Endodermal cell (in vitro differentiated cells): ENCODE measurements at regions not wholly inside any gene's neighbourhood (a gene's known extent, or its start where the extent isn't known, plus 50 kb on each side); places are given as distances from the start of the nearest gene placed in this dataset.

Experiments used
- DNase-seq: peaks from one replicate; pipeline ENCODE4 v3.0.0-alpha.2; 2017
- H3K27ac ChIP-seq: 2 replicates; pipeline ENCODE4 v1.5.1; 2013; ENCODE audit warnings: mild to moderate bottlenecking, low read depth, low read length, moderate library complexity
- H3K27me3 ChIP-seq: 2 replicates; pipeline ENCODE4 v1.6.1; 2013; ENCODE audit warnings: mild to moderate bottlenecking, low read length, moderate library complexity; ENCODE audit not compliant: insufficient read depth, control insufficient read depth, poor library complexity, severe bottlenecking
- H3K36me3 ChIP-seq: 2 replicates; pipeline ENCODE4 v1.7.0; 2013; ENCODE audit warnings: mild to moderate bottlenecking, low read length, moderate library complexity; ENCODE audit not compliant: control insufficient read depth, insufficient read depth
- H3K4me1 ChIP-seq: one replicate; pipeline ENCODE4 v1.7.0; 2013; ENCODE audit warnings: low read length; ENCODE audit not compliant: control insufficient read depth, insufficient read depth
- H3K4me3 ChIP-seq: 2 replicates; pipeline ENCODE4 v1.5.1; 2013; ENCODE audit warnings: mild to moderate bottlenecking, low read length, moderate library complexity
- H3K9ac ChIP-seq: 2 replicates; pipeline ENCODE4 v1.6.1; 2013; ENCODE audit warnings: mild to moderate bottlenecking, low read length, moderate library complexity; ENCODE audit not compliant: poor library complexity, severe bottlenecking; ENCODE audit errors: extremely low read depth
- H3K9me3 ChIP-seq: 2 replicates; pipeline ENCODE4 v1.6.1; 2013; ENCODE audit warnings: mild to moderate bottlenecking, low read length, moderate library complexity; ENCODE audit not compliant: control insufficient read depth
- H3K27ac Mint-ChIP-seq: 2 replicates; pipeline ENCODE4 v1.8.0; 2020; ENCODE audit warnings: mixed read lengths
- H3K27me3 Mint-ChIP-seq: 2 replicates; pipeline ENCODE4 v1.8.0; 2021; ENCODE audit warnings: mild to moderate bottlenecking, mixed read lengths; ENCODE audit not compliant: insufficient read depth
- H3K36me3 Mint-ChIP-seq: 2 replicates; pipeline ENCODE4 v1.8.0; 2020; ENCODE audit warnings: low read depth, mixed read lengths
- H3K4me1 Mint-ChIP-seq: 2 replicates; pipeline ENCODE4 v1.8.0; 2020; ENCODE audit warnings: mixed read lengths
- H3K4me3 Mint-ChIP-seq: 2 replicates; pipeline ENCODE4 v1.8.0; 2020; ENCODE audit warnings: mild to moderate bottlenecking, moderate library complexity, mixed read lengths
- H3K9me3 Mint-ChIP-seq: 2 replicates; pipeline ENCODE4 v1.8.0; 2020; ENCODE audit warnings: mild to moderate bottlenecking, mixed read lengths
- WGBS, 2 experiments: methylation state at CpG; one replicate each; pipeline versions ENCODE4 v1.1.5 to v1.1.7; 2013; ENCODE audit warnings: missing lambda C conversion rate in 2 of 2, mixed read lengths in 1 of 2; ENCODE audit not compliant: insufficient coverage in 1 of 2, insufficient read length in 1 of 2; 5-methylcytosine and 5-hydroxymethylcytosine counted together
- TF ChIP-seq, protein P1 (sequence below): fragments of 200-600 bp; sonication (generic); conservative IDR thresholded peaks from 2 replicates; pipeline ENCODE4 v1.5.0; 2021; ENCODE audit warnings: antibody characterized with exemption, mild to moderate bottlenecking

DNA sequence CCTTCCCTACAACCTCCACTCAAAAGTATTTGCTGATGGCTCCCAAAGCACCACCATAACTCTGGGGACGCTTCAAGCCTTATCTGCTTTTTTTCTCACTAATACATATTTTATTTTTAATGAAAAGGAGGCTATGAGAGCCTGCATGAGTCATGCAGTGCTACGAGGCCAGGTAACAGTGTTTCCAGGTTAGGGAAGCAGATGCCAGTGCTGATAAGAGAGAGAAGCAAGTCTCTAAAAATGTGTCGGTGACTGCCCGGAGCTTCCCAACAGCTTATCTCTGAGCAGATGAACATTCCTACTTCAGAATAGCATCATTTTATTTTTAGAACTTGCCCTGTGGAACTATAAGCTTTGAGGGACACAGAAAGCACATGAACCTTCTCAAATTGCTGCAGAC is 931.5 kb downstream of the CCSER2 start:
- Mint-ChIP-seq H3K4me3 (no peak overlapping the region), H3K27ac (no peak overlapping the region), H3K4me1 (no peaks in the 10 kb centered on the region), H3K36me3 (no peaks in the 10 kb centered on the region), H3K9me3 (no peaks in the 10 kb centered on the region), H3K27me3 (no peaks in the 10 kb centered on the region)
- H3K27ac ChIP-seq: no peak overlapping the region
- WGBS, 2 experiments: 93% methylated on average over 3 to 4 of the region's 4 CpGs
- no peaks in the 10 kb centered on the region for H3K4me1 ChIP-seq
- H3K4me3 ChIP-seq: no peak overlapping the region
- no peaks in the 10 kb centered on the region for H3K36me3 ChIP-seq
- DNase-seq: no peak
- no peaks in the 10 kb centered on the region for H3K9me3 ChIP-seq
- H3K27me3 ChIP-seq: no peaks in the 10 kb centered on the region
- no peak overlapping the region for H3K9ac ChIP-seq
- TF ChIP-seq, protein P1, sequence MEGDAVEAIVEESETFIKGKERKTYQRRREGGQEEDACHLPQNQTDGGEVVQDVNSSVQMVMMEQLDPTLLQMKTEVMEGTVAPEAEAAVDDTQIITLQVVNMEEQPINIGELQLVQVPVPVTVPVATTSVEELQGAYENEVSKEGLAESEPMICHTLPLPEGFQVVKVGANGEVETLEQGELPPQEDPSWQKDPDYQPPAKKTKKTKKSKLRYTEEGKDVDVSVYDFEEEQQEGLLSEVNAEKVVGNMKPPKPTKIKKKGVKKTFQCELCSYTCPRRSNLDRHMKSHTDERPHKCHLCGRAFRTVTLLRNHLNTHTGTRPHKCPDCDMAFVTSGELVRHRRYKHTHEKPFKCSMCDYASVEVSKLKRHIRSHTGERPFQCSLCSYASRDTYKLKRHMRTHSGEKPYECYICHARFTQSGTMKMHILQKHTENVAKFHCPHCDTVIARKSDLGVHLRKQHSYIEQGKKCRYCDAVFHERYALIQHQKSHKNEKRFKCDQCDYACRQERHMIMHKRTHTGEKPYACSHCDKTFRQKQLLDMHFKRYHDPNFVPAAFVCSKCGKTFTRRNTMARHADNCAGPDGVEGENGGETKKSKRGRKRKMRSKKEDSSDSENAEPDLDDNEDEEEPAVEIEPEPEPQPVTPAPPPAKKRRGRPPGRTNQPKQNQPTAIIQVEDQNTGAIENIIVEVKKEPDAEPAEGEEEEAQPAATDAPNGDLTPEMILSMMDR: no peak

DNA sequence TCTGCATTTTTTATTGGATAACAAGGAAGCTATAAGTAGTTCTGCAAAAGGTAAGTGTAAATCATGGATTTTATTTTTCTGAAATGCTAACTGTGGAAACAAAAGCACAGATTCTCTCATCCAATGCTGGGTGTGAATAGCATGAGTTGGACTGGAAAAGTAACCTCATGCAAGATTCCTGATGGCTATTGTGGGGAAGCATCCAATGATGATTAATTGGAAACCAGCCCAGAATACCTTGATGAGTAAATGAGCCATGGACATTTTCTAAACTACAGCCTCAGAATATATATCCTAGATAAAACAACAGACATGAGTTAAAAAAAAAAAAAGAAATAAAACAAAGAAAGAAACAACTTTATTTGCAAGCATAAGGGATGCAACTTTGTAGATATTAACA is 934.6 kb downstream of the CCSER2 start:
- TF ChIP-seq, protein P1: no peak
- no peak overlapping the region for H3K27ac Mint-ChIP-seq
- DNase-seq: no peak
- Histone ChIP-seq H3K4me1 (no peaks in the 10 kb centered on the region), H3K27ac (no peak overlapping the region), H3K9me3 (no peaks in the 10 kb centered on the region), H3K27me3 (no peaks in the 10 kb centered on the region), H3K9ac (no peak overlapping the region), H3K4me3 (no peak overlapping the region), H3K36me3 (no peaks in the 10 kb centered on the region)
- H3K4me3 Mint-ChIP-seq: no peak overlapping the region
- no peaks in the 10 kb centered on the region for H3K36me3 Mint-ChIP-seq
- H3K27me3 Mint-ChIP-seq: no peaks in the 10 kb centered on the region
- H3K4me1 Mint-ChIP-seq: no peaks in the 10 kb centered on the region
- no peaks in the 10 kb centered on the region for H3K9me3 Mint-ChIP-seq

DNA sequence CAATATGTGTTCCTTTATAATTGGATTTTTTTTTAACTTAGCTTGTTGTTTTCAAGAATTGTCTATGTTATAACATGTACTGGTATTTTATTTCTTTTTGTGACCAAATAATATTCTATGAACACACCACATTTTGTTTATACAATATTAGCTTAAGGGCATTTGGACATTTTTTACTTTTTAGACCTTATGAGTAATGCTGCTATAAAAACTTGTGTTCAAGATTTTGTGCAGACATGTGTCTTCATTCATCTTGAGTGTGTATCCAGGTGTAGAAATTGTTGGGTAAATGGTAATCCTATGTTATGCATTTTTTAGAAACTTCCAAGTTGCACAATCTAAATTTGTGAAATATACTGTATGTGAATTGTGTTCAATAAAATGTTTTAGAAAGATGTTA is 936.7 kb downstream of the CCSER2 start:
- Histone ChIP-seq H3K4me3 (no peak overlapping the region), H3K4me1 (no peaks in the 10 kb centered on the region), H3K9me3 (no peaks in the 10 kb centered on the region), H3K9ac (no peak overlapping the region), H3K36me3 (no peaks in the 10 kb centered on the region), H3K27me3 (no peaks in the 10 kb centered on the region), H3K27ac (no peak overlapping the region)
- TF ChIP-seq, protein P1: no peak
- Mint-ChIP-seq H3K4me3 (no peak overlapping the region), H3K36me3 (no peaks in the 10 kb centered on the region), H3K27me3 (no peaks in the 10 kb centered on the region), H3K27ac (no peak overlapping the region), H3K4me1 (no peaks in the 10 kb centered on the region), H3K9me3 (no peaks in the 10 kb centered on the region)
- DNase-seq: no peak
